Coronary artery (tissue), 2 donors: ENCODE measurements at regions not wholly inside any gene's neighbourhood (a gene's known extent, or its start where the extent isn't known, plus 50 kb on each side); places are given as distances from the start of the nearest gene placed in this dataset.

Experiments
- DNase-seq: peaks from one replicate; pipeline ENCODE4 v3.0.0-alpha.2; 2017; ENCODE audit warnings: low spot score
- H3K27ac ChIP-seq, 2 donors: fragments of 200-600 bp; sonication (generic); one replicate each; pipeline ENCODE4 v1.5.1; 2016 to 2019
- H3K4me3 ChIP-seq: fragments of 200-600 bp; sonication (generic); 2 replicates; pipeline ENCODE4 v1.5.1; 2016; ENCODE audit warnings: mild to moderate bottlenecking, moderate library complexity
- CTCF ChIP-seq: fragments of 200-600 bp; sonication (generic); IDR thresholded peaks from one replicate; pipeline ENCODE4 v1.5.1; 2019; ENCODE audit warnings: antibody characterized with exemption

GRCh38 chrX:40434947-40435346 lies 145.8 kb upstream of the ATP6AP2 start:
- Histone ChIP-seq H3K27ac (no peak overlapping the region), H3K4me3 (no peak overlapping the region)
- DNase-seq = no peak
- no peak for TF ChIP-seq CTCF

GRCh38 chrX:40434443-40434842 lies 146.3 kb upstream of the ATP6AP2 start:
- DNase-seq = no peak
- no peak for TF ChIP-seq CTCF
- H3K4me3 ChIP-seq = no peak overlapping the region
- H3K27ac ChIP-seq = no peak overlapping the region

GRCh38 chrX:40433160-40433559 lies 147.6 kb upstream of the ATP6AP2 start:
- Histone ChIP-seq H3K27ac (no peak overlapping the region), H3K4me3 (no peak overlapping the region)
- no peak for TF ChIP-seq CTCF

GRCh38 chrX:40424259-40424658 lies 156.5 kb upstream of the ATP6AP2 start:
- no peak overlapping the region for H3K4me3 ChIP-seq
- no peak overlapping the region for H3K27ac ChIP-seq
- DNase-seq = no peak
- no peak for TF ChIP-seq CTCF

More at GRCh38 chrX:40433160-40433559, 147.6 kb upstream of the ATP6AP2 start:
- DNase-seq = no peak

- Histone ChIP-seq H3K27ac (no peak overlapping the region), H3K4me3 (no peak overlapping the region)
- no peak for DNase-seq
- no peak for TF ChIP-seq CTCF
These were observed 157.5 kb upstream of the ATP6AP2 start for GRCh38 chrX:40423299-40423698.

GRCh38 chrX:40422021-40422420 lies 158.7 kb upstream of the ATP6AP2 start:
- H3K4me3 ChIP-seq = no peak overlapping the region
- H3K27ac ChIP-seq = no peak overlapping the region
- no peak for TF ChIP-seq CTCF
- DNase-seq = no peak

GRCh38 chrX:40420899-40421729 lies 159.7 kb upstream of the ATP6AP2 start:
- no peak for TF ChIP-seq CTCF
- no peak overlapping the region for H3K4me3 ChIP-seq
- DNase-seq = no peak
- H3K27ac ChIP-seq = no peak overlapping the region
